B cell (primary cell): ENCODE measurements at regions not wholly inside any gene's neighbourhood (a gene's known extent, or its start where the extent isn't known, plus 50 kb on each side); places are given as distances from the start of the nearest gene placed in this dataset.

Experiments
- EZH2 ChIP-seq: IDR thresholded peaks from 2 replicates; pipeline ENCODE4 v1.6.1; 2012; ENCODE audit warnings: borderline replicate concordance, low read depth, mild to moderate bottlenecking, moderate library complexity, low read length; ENCODE audit not compliant: insufficient read depth, poor library complexity, severe bottlenecking
- TF ChIP-seq, protein P1 (sequence below): fragments of 200-600 bp; IDR thresholded peaks from one replicate; pipeline ENCODE4 v1.8.0; 2022; ENCODE audit warnings: antibody characterized with exemption, mild to moderate bottlenecking

DNA sequence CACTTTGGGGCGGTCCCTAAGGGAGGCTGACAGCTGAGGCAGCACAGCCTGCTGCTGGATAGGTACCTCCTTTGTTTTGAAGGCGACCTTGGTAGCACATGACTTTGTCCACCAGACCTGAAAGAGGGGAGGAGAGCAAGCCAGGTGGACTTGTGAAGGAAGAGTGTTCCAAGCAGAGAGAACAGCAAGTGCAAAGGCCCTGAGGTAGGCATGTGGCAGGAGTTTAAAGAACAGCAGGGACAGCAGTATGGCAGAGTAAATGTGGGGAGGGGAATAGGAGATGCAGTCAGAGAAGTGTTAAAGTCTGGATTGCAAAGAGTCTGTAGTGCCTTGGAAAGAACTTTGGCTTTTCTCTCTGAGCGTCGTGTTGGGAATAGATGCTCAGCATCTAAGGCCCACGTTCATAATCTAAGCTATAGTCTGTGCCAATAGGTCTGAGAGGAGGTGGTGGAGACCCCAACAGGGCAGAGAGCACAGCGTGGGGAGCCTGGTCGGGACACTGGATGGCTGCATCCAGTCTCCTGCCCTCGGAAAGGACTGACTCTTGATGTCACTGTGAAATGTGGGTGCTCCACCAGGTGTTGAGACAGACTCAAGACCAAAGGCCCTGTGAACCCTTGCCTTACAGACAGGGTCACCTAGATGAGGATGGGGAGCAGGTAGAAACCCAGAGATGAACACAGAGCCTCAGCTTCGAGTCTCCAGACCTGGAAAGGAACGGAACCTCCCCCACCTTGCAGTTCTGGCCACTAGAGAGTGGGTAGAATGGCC, 242.1 kb upstream of the PWP1 start:
- TF ChIP-seq, protein P1, sequence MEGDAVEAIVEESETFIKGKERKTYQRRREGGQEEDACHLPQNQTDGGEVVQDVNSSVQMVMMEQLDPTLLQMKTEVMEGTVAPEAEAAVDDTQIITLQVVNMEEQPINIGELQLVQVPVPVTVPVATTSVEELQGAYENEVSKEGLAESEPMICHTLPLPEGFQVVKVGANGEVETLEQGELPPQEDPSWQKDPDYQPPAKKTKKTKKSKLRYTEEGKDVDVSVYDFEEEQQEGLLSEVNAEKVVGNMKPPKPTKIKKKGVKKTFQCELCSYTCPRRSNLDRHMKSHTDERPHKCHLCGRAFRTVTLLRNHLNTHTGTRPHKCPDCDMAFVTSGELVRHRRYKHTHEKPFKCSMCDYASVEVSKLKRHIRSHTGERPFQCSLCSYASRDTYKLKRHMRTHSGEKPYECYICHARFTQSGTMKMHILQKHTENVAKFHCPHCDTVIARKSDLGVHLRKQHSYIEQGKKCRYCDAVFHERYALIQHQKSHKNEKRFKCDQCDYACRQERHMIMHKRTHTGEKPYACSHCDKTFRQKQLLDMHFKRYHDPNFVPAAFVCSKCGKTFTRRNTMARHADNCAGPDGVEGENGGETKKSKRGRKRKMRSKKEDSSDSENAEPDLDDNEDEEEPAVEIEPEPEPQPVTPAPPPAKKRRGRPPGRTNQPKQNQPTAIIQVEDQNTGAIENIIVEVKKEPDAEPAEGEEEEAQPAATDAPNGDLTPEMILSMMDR = no peak
- TF ChIP-seq EZH2 = no peak
